GM18868 (cell line): ENCODE measurements at regions not wholly inside any gene's neighbourhood (a gene's known extent, or its start where the extent isn't known, plus 50 kb on each side); places are given as distances from the start of the nearest gene placed in this dataset.
A peak's percentile ranks its signal among the peaks of the same experiment; 100 is the strongest.
"Not testable (repeated sequence)": the region's sequence is repeated elsewhere in the genome, so short reads cannot be mapped to it uniquely, and the experiment has no call there.

Experiments used
- ATAC-seq: cut with Tn5 transposase; IDR thresholded peaks from one replicate; pipeline ENCODE4 v1.9.1; 2021; ENCODE audit warnings: mild to moderate bottlenecking, moderate library complexity; ENCODE audit not compliant: unreplicated experiment

- peak; percentile 59 for ATAC-seq
Measured at GRCh38 chr17:27944546-27945332, 51.6 kb upstream of the LYRM9 start.

- peak; percentile 71 for ATAC-seq
Measured at GRCh38 chr17:27945333-27945616, 52.1 kb upstream of the LYRM9 start.

GRCh38 chr17:27945953-27946352, 52.8 kb upstream of the LYRM9 start:
- no peak for ATAC-seq

GRCh38 chr17:27946513-27946912, 53.3 kb upstream of the LYRM9 start:
- ATAC-seq, result no peak

GRCh38 chr17:27947005-27947406, 53.8 kb upstream of the LYRM9 start:
- no peak for ATAC-seq

GRCh38 chr17:27949304-27949703, 56.1 kb upstream of the LYRM9 start:
- ATAC-seq, result no peak

- not testable (repeated sequence) for ATAC-seq
Measured at GRCh38 chr17:27950225-27950624, 57.1 kb upstream of the LYRM9 start.

- no peak for ATAC-seq
Measured at GRCh38 chr17:27950995-27951394, 57.8 kb upstream of the LYRM9 start.

- no peak for ATAC-seq
Measured at GRCh38 chr17:27951872-27952271, 58.7 kb upstream of the LYRM9 start.

- ATAC-seq, result no peak
Measured at GRCh38 chr17:27952366-27952765, 59.2 kb upstream of the LYRM9 start.

- ATAC-seq, result no peak
Measured at GRCh38 chr17:27954548-27955495, 61.7 kb upstream of the LYRM9 start.

- ATAC-seq, result no peak
Measured at GRCh38 chr17:27956601-27957445, 63.7 kb upstream of the LYRM9 start.

- ATAC-seq, result not testable (repeated sequence)
Measured at GRCh38 chr17:27957446-27957793, 64.3 kb upstream of the LYRM9 start.

GRCh38 chr17:27958708-27959381, 65.7 kb upstream of the LYRM9 start:
- ATAC-seq, result no peak

GRCh38 chr17:27959382-27959709, 66.2 kb upstream of the LYRM9 start:
- ATAC-seq, result no peak

GRCh38 chr17:27960183-27960849, 67.2 kb upstream of the LYRM9 start:
- no peak for ATAC-seq

- ATAC-seq, result not testable (repeated sequence)
Measured at GRCh38 chr17:27962581-27962980, 69.4 kb upstream of the LYRM9 start.

- ATAC-seq, result no peak
Measured at GRCh38 chr17:27965224-27965623, 72.1 kb upstream of the LYRM9 start.

GRCh38 chr17:27968206-27968732, 74.2 kb upstream of the NLK start:
- no peak for ATAC-seq

- no peak for ATAC-seq
Measured at GRCh38 chr17:27970587-27970986, 71.9 kb upstream of the NLK start.
